Skeletal muscle satellite cell (primary cell): ENCODE measurements at regions not wholly inside any gene's neighbourhood (a gene's known extent, or its start where the extent isn't known, plus 50 kb on each side); places are given as distances from the start of the nearest gene placed in this dataset.

Source experiments
- H3K27me3 ChIP-seq: 2 replicates; pipeline ENCODE4 v1.7.0; 2013; ENCODE audit warnings: low read length; ENCODE audit not compliant: control insufficient read depth, insufficient read depth
- H3K36me3 ChIP-seq: 2 replicates; pipeline ENCODE4 v1.7.0; 2013; ENCODE audit warnings: mild to moderate bottlenecking, control low read depth, low read length; ENCODE audit not compliant: insufficient read depth
- H3K4me1 ChIP-seq: 2 replicates; pipeline ENCODE4 v1.7.0; 2013; ENCODE audit warnings: low read length; ENCODE audit not compliant: control insufficient read depth, insufficient read depth
- H3K4me2 ChIP-seq: 2 replicates; pipeline ENCODE4 v1.7.0; 2013; ENCODE audit warnings: mild to moderate bottlenecking, low read length
- H3K4me3 ChIP-seq: 2 replicates; pipeline ENCODE4 v1.7.0; 2013; ENCODE audit warnings: low read length
- H3K9ac ChIP-seq: 2 replicates; pipeline ENCODE4 v1.7.0; 2013; ENCODE audit warnings: mild to moderate bottlenecking, low read depth, low read length, moderate library complexity
- H3K9me3 ChIP-seq: replicated peaks from 2 replicates; pipeline ENCODE4 v1.7.0; 2013; ENCODE audit warnings: mild to moderate bottlenecking, control low read depth, low read length

DNA sequence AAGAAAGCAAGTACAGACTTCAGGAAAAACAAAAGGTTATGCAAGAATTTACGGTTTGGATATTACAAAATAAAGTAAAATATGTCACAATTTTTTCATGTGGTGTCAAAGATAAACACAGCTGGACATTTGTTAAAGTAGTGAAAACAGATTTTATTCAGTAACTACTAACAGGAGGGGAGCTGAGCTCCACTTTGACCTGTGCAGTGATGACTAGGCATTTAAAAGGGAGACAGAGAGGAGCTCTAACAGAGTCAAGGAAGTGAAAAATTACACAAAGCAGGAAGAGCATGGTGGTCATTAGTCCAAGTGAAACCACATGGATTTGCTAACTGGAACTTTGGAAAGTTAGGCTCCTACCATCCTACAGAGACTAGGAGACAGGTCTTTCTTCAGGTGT, 263.6 kb upstream of the PCSK5 start:
- Histone ChIP-seq H3K4me2 (no peak overlapping the region), H3K9ac (no peak overlapping the region), H3K36me3 (no peaks in the 10 kb centered on the region), H3K9me3 (no peaks in the 10 kb centered on the region), H3K4me3 (no peak overlapping the region), H3K4me1 (no peaks in the 10 kb centered on the region), H3K27me3 (no peaks in the 10 kb centered on the region)

DNA sequence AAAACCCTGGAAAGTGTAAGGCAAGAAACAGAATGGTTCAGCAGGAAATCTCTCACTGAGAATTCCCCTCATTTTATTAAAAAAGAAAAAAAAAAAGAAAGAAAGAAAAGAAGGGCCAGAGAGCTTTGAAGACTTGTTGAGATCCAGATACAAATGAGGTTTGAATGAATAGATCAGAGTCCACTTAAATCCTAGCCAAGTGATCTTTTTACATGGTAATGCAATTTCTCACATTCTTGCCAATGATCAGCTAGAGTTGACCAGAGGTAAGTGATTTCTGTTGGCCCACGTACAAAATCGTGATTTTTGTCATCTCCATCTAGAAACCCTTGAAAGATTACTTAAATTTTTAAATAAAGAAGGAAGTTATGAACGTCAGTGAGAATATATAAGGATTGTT, 261.5 kb upstream of the PCSK5 start:
- Histone ChIP-seq H3K9ac (no peak overlapping the region), H3K27me3 (no peaks in the 10 kb centered on the region), H3K36me3 (no peaks in the 10 kb centered on the region), H3K9me3 (no peaks in the 10 kb centered on the region), H3K4me2 (no peak overlapping the region), H3K4me1 (no peaks in the 10 kb centered on the region), H3K4me3 (no peak overlapping the region)

DNA sequence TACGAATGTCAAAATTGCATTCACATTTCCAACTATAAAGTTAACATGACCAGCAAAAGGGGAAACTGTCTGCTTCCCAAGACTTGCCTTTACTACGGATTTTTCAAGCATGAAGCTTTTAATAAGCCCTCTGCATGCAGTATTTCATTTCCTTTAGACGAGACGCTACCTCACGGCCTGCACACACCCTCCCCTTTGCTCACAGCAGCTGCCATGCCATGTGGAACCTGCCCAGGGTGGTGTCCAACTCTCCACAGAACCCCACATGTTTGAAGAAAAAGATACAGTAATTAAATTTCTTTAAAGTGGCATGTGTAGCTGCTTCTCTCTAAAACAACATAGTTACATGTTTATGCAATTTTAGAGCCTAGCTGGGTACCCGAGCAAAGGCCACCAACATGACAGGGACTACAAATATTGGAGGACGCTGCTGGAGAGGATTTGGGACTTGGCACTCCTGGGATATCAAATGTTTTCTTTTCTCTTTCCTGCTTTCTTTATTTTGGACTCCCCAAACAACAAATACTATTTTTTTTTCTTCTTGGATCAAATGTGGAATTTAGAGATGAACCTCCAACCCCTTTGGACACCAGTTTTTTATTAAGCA, 256.9 kb upstream of the PCSK5 start:
- Histone ChIP-seq H3K36me3 (no peaks in the 10 kb centered on the region), H3K4me3 (no peak overlapping the region), H3K9me3 (no peaks in the 10 kb centered on the region), H3K27me3 (no peaks in the 10 kb centered on the region), H3K4me1 (no peaks in the 10 kb centered on the region), H3K4me2 (no peak overlapping the region), H3K9ac (no peak overlapping the region)

DNA sequence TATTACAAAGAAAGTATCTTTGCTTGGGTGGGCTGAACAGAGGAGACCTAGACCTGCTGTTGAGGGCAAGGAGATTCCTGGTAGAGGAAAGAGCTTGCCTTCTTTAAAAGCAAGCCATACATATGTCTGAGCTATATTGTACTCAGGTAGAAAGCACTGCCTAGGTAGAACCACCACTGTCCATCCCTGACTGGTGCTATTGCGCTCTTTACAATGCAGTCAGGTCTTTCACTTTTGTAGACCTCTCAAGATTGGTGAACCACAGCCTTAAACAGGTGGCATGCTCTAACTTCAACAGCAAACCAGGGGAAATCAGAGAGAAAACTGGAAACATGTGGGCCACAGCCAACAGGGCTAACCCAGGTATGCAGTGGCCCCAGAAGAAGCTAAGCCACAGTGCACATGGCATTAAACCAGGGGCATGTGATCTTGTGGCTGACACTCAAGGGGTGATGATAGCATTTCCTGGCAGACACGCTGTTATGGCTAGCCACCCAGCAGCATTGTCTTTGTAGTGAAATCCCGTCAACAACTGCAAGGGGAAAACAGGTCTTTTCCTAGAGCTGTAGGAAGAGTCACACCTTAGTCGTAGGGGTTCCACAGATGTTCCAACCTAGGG, 253.9 kb upstream of the PCSK5 start:
- no peaks in the 10 kb centered on the region for H3K36me3 ChIP-seq
- no peaks in the 10 kb centered on the region for H3K4me1 ChIP-seq
- H3K9ac ChIP-seq, result no peak overlapping the region
- no peak overlapping the region for H3K4me3 ChIP-seq
- no peaks in the 10 kb centered on the region for H3K9me3 ChIP-seq
- H3K4me2 ChIP-seq, result no peak overlapping the region
- no peaks in the 10 kb centered on the region for H3K27me3 ChIP-seq

DNA sequence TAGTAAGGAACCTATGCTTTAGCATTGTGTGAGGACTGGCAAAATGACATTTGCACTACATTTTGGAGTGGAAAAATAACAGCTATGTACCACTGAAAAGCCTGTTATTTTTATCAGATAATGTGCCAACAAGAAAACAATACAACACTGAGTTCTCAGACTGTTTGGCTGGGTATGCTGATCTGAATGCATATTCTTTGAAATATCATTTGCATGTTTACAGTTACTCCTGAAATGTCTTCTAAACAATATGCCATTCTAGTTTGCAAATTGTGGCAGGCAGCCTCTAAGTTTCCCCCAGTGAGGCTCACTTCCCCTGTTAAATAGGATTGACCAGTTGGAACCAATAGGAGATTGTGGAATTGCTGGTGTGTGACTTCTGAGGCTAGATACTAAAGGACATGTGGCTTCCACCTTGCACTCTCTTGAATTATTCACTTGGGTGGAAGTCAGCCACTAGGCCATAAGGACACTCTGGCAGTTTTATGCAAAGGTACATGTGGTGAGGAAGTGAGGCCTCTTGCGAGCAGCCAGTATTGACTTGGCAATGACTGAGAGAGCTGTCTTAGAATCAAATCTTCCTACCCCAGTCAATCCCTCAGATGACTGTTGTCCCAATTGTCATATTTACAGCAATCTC, 250.4 kb upstream of the PCSK5 start:
- Histone ChIP-seq H3K4me2 (no peak overlapping the region), H3K9me3 (no peaks in the 10 kb centered on the region), H3K9ac (no peak overlapping the region), H3K36me3 (no peaks in the 10 kb centered on the region), H3K4me3 (no peak overlapping the region), H3K4me1 (no peaks in the 10 kb centered on the region), H3K27me3 (no peaks in the 10 kb centered on the region)

DNA sequence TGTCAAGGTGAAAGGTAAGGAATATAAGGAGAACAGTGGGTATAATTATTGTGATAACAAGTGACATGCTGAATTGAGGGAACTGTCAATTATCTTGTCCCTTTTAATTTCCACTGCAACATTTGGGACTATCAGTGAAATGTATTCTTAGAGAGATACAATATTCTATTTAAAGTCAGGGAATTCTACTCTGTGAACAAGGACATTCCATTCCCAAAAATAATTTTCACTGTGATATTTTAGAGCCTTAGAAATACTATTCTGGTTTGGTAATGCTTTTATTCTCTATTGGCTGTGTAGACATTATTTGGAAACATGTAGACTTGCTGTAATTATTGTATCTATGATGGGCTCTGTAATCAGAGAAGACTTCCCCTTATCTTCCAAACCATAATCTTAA, 248.0 kb upstream of the PCSK5 start:
- no peak overlapping the region for H3K9ac ChIP-seq
- H3K9me3 ChIP-seq, result no peaks in the 10 kb centered on the region
- H3K4me3 ChIP-seq, result no peak overlapping the region
- H3K4me1 ChIP-seq, result no peaks in the 10 kb centered on the region
- no peaks in the 10 kb centered on the region for H3K27me3 ChIP-seq
- no peaks in the 10 kb centered on the region for H3K36me3 ChIP-seq
- no peak overlapping the region for H3K4me2 ChIP-seq

DNA sequence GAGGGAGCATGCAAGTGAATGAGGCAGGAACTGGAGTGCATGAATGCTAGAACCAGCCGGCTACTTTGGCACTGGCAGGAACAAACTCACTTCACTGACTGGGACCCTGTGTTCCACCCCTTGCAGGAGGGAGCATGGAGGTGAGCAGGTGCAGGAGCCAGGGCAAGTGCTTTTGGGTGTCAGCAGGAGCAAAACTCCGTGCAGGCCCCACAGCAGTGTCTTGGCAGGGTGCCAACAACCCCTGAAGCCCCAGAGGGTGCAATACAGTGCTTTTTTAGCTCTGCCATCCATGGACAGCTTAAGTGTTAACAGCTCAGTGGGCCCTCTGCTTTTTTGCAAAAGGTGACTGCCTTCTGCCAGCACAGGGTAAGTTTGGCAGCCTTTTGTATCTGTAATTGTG, 245.8 kb upstream of the PCSK5 start:
- H3K4me2 ChIP-seq, result no peak overlapping the region
- H3K4me3 ChIP-seq, result no peak overlapping the region
- H3K36me3 ChIP-seq, result no peaks in the 10 kb centered on the region
- H3K27me3 ChIP-seq, result no peaks in the 10 kb centered on the region
- H3K9me3 ChIP-seq, result no peaks in the 10 kb centered on the region
- no peaks in the 10 kb centered on the region for H3K4me1 ChIP-seq
- no peak overlapping the region for H3K9ac ChIP-seq

DNA sequence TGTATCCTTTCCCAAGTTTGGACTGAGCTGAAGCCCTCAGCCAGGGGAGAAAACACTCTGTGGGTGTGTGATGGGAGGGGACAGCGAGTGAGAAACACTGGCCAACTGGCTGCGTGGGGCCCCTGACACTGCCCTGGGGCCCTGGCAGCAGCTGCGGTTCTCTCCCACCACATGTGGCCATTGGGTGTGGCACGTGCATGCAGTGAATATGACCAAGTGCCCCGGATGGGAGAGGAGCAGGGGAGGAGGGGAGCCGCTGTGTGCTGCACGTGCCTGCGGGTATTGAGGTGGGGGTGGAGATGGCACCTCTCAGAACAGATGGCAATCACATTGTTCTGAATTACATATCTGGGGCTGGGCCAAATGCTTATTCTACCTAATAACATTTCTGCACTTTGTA, 242.4 kb upstream of the PCSK5 start:
- Histone ChIP-seq H3K4me1 (no peaks in the 10 kb centered on the region), H3K9me3 (no peaks in the 10 kb centered on the region), H3K9ac (no peak overlapping the region), H3K27me3 (no peaks in the 10 kb centered on the region), H3K4me2 (no peak overlapping the region), H3K36me3 (no peaks in the 10 kb centered on the region), H3K4me3 (no peak overlapping the region)

DNA sequence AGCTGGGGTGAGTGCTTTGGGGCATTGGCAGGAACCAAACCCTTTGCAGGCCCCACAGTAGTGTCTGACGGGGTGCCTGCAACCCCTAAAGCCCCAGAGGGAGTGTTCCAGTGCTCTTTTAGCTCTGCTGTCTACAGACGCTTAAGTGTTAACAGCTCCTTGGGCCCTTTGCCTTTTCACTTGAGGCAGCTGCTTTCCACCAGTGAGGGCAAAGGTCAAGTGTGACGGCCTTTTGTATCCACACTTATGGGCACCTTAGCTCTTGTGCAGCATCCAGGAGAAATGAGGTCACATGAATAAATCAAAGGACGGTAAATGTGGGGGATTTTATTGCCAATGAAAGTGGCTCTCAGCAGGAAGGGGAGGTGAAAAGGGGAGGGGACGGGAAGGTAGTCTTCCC, 241.4 kb upstream of the PCSK5 start:
- no peak overlapping the region for H3K9ac ChIP-seq

DNA sequence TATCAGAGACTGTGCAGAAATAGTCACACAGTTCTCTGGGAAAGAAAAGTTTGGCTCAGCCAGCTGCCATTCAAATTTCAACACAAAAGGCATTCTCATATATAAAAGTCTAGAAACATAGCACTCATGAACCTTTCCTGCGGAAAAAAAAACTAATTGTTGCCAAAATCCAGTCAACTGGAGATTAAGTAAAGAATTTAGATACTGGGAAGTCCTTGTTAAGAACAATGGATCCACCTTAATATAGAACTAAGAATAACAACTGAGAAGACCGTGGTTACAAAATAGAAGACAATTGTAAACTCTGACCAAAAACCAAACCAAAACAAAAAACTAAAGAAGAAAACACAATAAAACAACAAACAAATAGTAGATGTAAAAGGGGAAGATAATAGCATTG, 238.8 kb upstream of the PCSK5 start:
- Histone ChIP-seq H3K9ac (no peak overlapping the region), H3K4me1 (no peaks in the 10 kb centered on the region), H3K4me2 (no peak overlapping the region), H3K36me3 (no peaks in the 10 kb centered on the region), H3K9me3 (no peaks in the 10 kb centered on the region), H3K4me3 (no peak overlapping the region), H3K27me3 (no peaks in the 10 kb centered on the region)

More for the DNA sequence above, 241.4 kb upstream of the PCSK5 start:
- no peak overlapping the region for H3K4me3 ChIP-seq
- no peaks in the 10 kb centered on the region for H3K36me3 ChIP-seq
- H3K27me3 ChIP-seq, result no peaks in the 10 kb centered on the region
- H3K4me2 ChIP-seq, result no peak overlapping the region
- no peaks in the 10 kb centered on the region for H3K9me3 ChIP-seq
- no peaks in the 10 kb centered on the region for H3K4me1 ChIP-seq

DNA sequence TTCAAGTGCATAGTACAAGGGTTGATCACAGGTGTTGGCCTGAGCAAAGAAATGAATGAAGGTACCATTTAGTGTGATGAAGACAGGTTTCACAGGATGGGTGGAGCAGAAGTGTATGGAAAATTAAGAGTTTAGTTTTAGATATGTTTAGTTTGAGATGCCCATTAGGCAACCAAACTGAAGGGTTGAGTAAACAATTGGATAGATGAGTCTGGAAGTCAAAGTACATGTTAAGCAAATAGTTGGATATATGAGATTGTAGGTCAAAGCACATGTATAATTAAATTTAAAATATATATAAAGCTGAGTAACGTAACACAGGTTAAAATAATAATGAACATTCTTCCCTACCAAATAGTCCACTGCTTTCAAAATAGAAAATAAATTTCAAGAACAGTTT, 237.1 kb upstream of the PCSK5 start:
- H3K27me3 ChIP-seq, result no peaks in the 10 kb centered on the region
- no peaks in the 10 kb centered on the region for H3K36me3 ChIP-seq
- H3K4me3 ChIP-seq, result no peak overlapping the region
- no peak overlapping the region for H3K9ac ChIP-seq
- H3K4me2 ChIP-seq, result no peak overlapping the region
- no peaks in the 10 kb centered on the region for H3K9me3 ChIP-seq
- no peaks in the 10 kb centered on the region for H3K4me1 ChIP-seq

DNA sequence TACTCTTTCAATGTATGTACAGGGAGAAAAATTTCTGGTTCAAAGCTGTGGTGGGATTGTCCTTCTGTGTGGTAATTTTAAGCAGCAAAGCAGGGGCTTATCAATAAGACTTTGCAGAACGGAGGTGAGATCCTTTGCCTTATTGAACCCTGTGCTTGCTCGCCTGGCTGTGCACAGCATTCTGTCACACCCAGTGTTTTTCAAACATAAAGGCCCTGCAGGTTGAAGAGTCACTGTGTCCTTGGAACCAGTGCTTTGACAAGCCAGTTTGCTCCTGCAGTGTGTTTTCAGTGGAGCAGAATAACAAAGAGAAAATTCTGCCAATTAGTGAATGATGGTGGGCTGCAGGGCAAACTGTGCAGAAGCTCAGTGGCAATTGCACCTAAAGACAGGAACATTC, 236.7 kb upstream of the PCSK5 start:
- Histone ChIP-seq H3K4me3 (no peak overlapping the region), H3K4me1 (no peaks in the 10 kb centered on the region), H3K9me3 (no peaks in the 10 kb centered on the region), H3K36me3 (no peaks in the 10 kb centered on the region), H3K4me2 (no peak overlapping the region), H3K9ac (no peak overlapping the region), H3K27me3 (no peaks in the 10 kb centered on the region)
